Heart left ventricle (tissue), 16 donors: ENCODE measurements at regions not wholly inside any gene's neighbourhood (a gene's known extent, or its start where the extent isn't known, plus 50 kb on each side); places are given as distances from the start of the nearest gene placed in this dataset.

Experiments used
- ATAC-seq, 4 donors: fragments of 200-7000 bp; cut with Tn5 transposase; one replicate each; pipeline ENCODE4 v1.9.1; 2020 to 2022; ENCODE audit warnings: moderate library complexity in 4 of 4, mild to moderate bottlenecking in 3 of 4, moderate number of reproducible peaks in 1 of 4
- DNase-seq, 5 donors: peaks; one replicate each; pipeline ENCODE4 v3.0.0-alpha.2; 2020
- H3K27ac ChIP-seq, 12 donors: fragments of 200-600 bp; sonication (generic) in 4 of 12; one replicate each; pipeline versions ENCODE4 v1.5.0 to v1.8.0; 2016 to 2022; ENCODE audit warnings: mild to moderate bottlenecking in 2 of 12
- H3K27me3 ChIP-seq, 9 donors: fragments of 200-600 bp; sonication (generic) in 2 of 9; one replicate each; pipeline versions ENCODE4 v1.5.1 to v1.8.0; 2016 to 2022; ENCODE audit warnings: mild to moderate bottlenecking in 3 of 9
- H3K36me3 ChIP-seq, 9 donors: fragments of 200-600 bp; sonication (generic) in 2 of 9; one replicate each; pipeline versions ENCODE4 v1.5.0 to v1.8.0; 2018 to 2022; ENCODE audit warnings: mild to moderate bottlenecking in 2 of 9
- H3K4me1 ChIP-seq, 12 donors: fragments of 200-600 bp; sonication (generic) in 4 of 12; one replicate each; pipeline versions ENCODE4 v1.5.0 to v1.8.0; 2016 to 2022; ENCODE audit warnings: mild to moderate bottlenecking in 3 of 12
- H3K4me3 ChIP-seq, 12 donors: fragments of 200-600 bp; sonication (generic) in 4 of 12; one replicate each; pipeline versions ENCODE4 v1.5.0 to v1.8.0; 2017 to 2022; ENCODE audit warnings: mild to moderate bottlenecking in 9 of 12, moderate library complexity in 4 of 12
- H3K9me3 ChIP-seq, 12 donors: fragments of 200-600 bp; sonication (generic) in 4 of 12; one replicate each; pipeline versions ENCODE4 v1.5.0 to v1.8.0; 2016 to 2022; ENCODE audit warnings: mild to moderate bottlenecking in 1 of 12
- CTCF ChIP-seq, 12 donors: fragments of 200-600 bp; sonication (generic) in 4 of 12; IDR thresholded peaks; one replicate each; pipeline versions ENCODE4 v1.5.0 to v1.8.0; 2018 to 2022; ENCODE audit warnings: antibody characterized with exemption in 12 of 12, mild to moderate bottlenecking in 5 of 12
- POLR2A ChIP-seq, 2 donors: fragments of 450-650 bp; IDR thresholded peaks; one replicate each; pipeline ENCODE4 v1.6.1; 2017; ENCODE audit warnings: antibody characterized with exemption in 2 of 2, mild to moderate bottlenecking in 2 of 2, moderate library complexity in 2 of 2
- WGBS, 4 donors: extraction: QIAGEN DNeasy Blood & Tissue Kit in 2 of 4; methylation state at CpG; one replicate each; pipeline versions ENCODE4 v1.1.5 to v1.1.7; 2013 to 2018; 5-methylcytosine and 5-hydroxymethylcytosine counted together
- intact Hi-C, 10 donors: fragments of 100-400 bp; cut with DNase I; formaldehyde crosslinking; loops; one replicate each; pipeline versions ENCODE4 v1.11.1 to v1.14.2; 2022
- donor health status: ischemic (EF 13 %, LVEDD 7.1; RV severe dilation, severe dysfunction).
- donor health status: healthy with polysubstance abuse.
- donor health status: DM: no; HTN: yes; CAD: no.
- donor health status: DM: no; HTN: no; CAD: no.
- donor health status: ischemic (EF 25% LVEDD 6.9; RV normal size, moderate dysfunction).
- donor health status: ischemic (EF 25% LVEDD 5.7; RV mildly dilated, moderate dysfunction).
- donor health status: healthy.
- donor health status: DM: yes; HTN: yes; CAD: no.
- donor health status: ischemic (EF 35%, LVEDD 5.7; RV mildly dilated, moderate dysfunction).
- donor health status: nonischemic (EF 11% LVEDD 7.7; RV severe dilation, severe dysfunction).
- donor health status: DM: yes; HTN: yes; CAD: no.
- donor health status: PGD.
- donor health status: ischemic (EF 29% LVEDD 5.4; RV normal size, mild dysfunction).
- donor health status: nonischemic (EF 23%, LVEDD 6.1; RV moderate dilation, normal function).

GRCh38 chr15:34659056-34659455, 75.6 kb upstream of the GOLGA8B start:
- Histone ChIP-seq H3K36me3 (no peaks in the 10 kb centered on the region), H3K9me3 (no peaks in the 10 kb centered on the region), H3K27ac (no peak overlapping the region), H3K27me3 (peaks cover 0 to 4% (median 0%) of the 10 kb centered on the region in 9 donors), H3K4me3 (no peak overlapping the region), H3K4me1 (no peaks in the 10 kb centered on the region)
- intact Hi-C loops = no loop called here
- ATAC-seq = no peak
- TF ChIP-seq POLR2A (IDR thresholded peaks at IDR 0.05) = no peak
- no peak for TF ChIP-seq CTCF (IDR thresholded peaks at IDR 0.05)
- no peak for DNase-seq

- 42 to 53% (median 44%) methylated on average over 4 of the region's 4 CpGs for WGBS, 4 donors
- Histone ChIP-seq H3K9me3 (no peaks in the 10 kb centered on the region), H3K27me3 (peaks cover 0 to 4% (median 0%) of the 10 kb centered on the region in 9 donors), H3K27ac (no peak overlapping the region), H3K36me3 (no peaks in the 10 kb centered on the region), H3K4me3 (no peak overlapping the region), H3K4me1 (no peaks in the 10 kb centered on the region)
- ATAC-seq = no peak
- DNase-seq = no peak
- TF ChIP-seq CTCF (IDR thresholded peaks at IDR 0.05) = no peak
- no peak for TF ChIP-seq POLR2A (IDR thresholded peaks at IDR 0.05)
- intact Hi-C loops = no loop called here
Observed at GRCh38 chr15:34657469-34658127, 74.1 kb upstream of the GOLGA8B start.

DNA sequence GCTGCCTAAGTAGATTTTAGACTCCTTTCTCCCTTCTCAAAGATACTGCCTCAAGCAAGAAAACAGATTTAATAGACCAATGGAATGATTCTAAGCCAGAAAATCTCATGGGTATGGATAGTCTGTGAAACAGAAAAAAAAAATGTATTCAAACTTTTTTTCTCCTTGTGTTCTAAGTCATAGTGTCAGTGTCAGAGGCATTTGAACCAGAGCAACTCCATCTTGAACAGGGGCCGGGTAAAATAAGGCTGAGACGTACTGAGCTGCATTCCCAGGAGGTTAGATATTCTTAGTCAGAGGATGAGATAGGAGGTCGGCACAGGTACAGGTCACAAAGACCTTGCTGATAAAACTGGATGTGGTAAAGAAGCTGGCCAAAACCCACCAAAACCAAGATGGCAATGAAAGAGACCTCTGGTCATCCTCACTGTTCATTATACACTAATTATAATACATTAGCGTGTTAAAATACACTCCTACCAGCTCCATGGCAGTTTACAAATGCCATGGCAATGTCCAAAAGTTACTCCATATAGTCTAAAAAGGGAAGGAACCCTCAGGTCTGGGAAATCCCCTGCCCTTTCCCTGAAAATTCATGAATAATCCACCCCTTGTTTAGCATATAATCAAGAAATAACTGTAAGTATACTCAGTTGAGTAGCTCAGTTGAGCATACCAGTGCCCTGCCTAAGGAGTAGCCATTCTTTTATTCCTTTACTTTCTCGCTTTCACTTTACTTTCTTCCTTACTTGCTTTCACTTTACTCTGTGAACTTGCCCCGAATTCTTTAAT, 72.8 kb upstream of the GOLGA8B start:
- Histone ChIP-seq H3K9me3 (no peaks in the 10 kb centered on the region), H3K27ac (no peak overlapping the region), H3K36me3 (no peaks in the 10 kb centered on the region), H3K4me3 (no peak overlapping the region), H3K4me1 (no peaks in the 10 kb centered on the region), H3K27me3 (peaks cover 0 to 4% (median 0%) of the 10 kb centered on the region in 9 donors)
- WGBS, 4 donors = 73 to 78% (median 76%) methylated on average over 6 of the region's 6 CpGs
- ATAC-seq (no peak), DNase-seq (no peak)
- intact Hi-C loops = no loop called here
- TF ChIP-seq CTCF (IDR thresholded peaks at IDR 0.05) = no peak
- TF ChIP-seq POLR2A (IDR thresholded peaks at IDR 0.05) = no peak

GRCh38 chr15:34655326-34655725, 71.9 kb upstream of the GOLGA8B start:
- DNase-seq (no peak), ATAC-seq (no peak)
- H3K27me3 ChIP-seq = peaks cover 0 to 4% (median 0%) of the 10 kb centered on the region in 9 donors
- H3K9me3 ChIP-seq = no peaks in the 10 kb centered on the region
- no peak overlapping the region for H3K4me3 ChIP-seq
- intact Hi-C loops = no loop called here
- no peaks in the 10 kb centered on the region for H3K4me1 ChIP-seq
- no peaks in the 10 kb centered on the region for H3K36me3 ChIP-seq
- no peak overlapping the region for H3K27ac ChIP-seq
- TF ChIP-seq POLR2A (IDR thresholded peaks at IDR 0.05) = no peak
- no peak for TF ChIP-seq CTCF (IDR thresholded peaks at IDR 0.05)
- 40 to 85% (median 73%) methylated on average over 2 of the region's 2 CpGs for WGBS, 4 donors
